SU-DHL-6 (cell line): ENCODE measurements at regions not wholly inside any gene's neighbourhood (a gene's known extent, or its start where the extent isn't known, plus 50 kb on each side); places are given as distances from the start of the nearest gene placed in this dataset.

Experiments
- H2AFZ ChIP-seq: fragments of 200-600 bp; sonication (generic); 2 replicates; pipeline ENCODE4 v1.6.1; 2014; ENCODE audit warnings: low read depth, mild to moderate bottlenecking, moderate library complexity, mixed read lengths, antibody characterized with exemption, low read length; ENCODE audit not compliant: severe bottlenecking
- H3F3A ChIP-seq: fragments of 200-600 bp; shearing (Covaris generic); 2 replicates; pipeline ENCODE4 v1.6.0; 2016; ENCODE audit warnings: antibody characterized with exemption, mild to moderate bottlenecking; ENCODE audit not compliant: insufficient read depth
- H3K27ac ChIP-seq: fragments of 200-600 bp; sonication (generic); 2 replicates; pipeline ENCODE4 v1.5.1; 2016; ENCODE audit warnings: low read depth, mild to moderate bottlenecking, low read length, moderate library complexity, mixed read lengths
- H3K27me3 ChIP-seq: fragments of 200-600 bp; sonication (generic), shearing (Covaris generic); 2 replicates; pipeline ENCODE4 v1.6.0; 2014; ENCODE audit warnings: mild to moderate bottlenecking, low read length
- H3K36me3 ChIP-seq: fragments of 200-600 bp; sonication (generic); 2 replicates; pipeline ENCODE4 v1.6.1; 2014; ENCODE audit warnings: mild to moderate bottlenecking, low read length, mixed read lengths
- H3K4me2 ChIP-seq: fragments of 300-600, 200-600 bp; shearing (Covaris generic), sonication (generic); 2 replicates; pipeline ENCODE4 v1.6.0; 2014; ENCODE audit warnings: low read length, low read depth, mild to moderate bottlenecking; ENCODE audit not compliant: poor library complexity, severe bottlenecking
- H3K4me3 ChIP-seq: fragments of 200-600 bp; sonication (generic); 2 replicates; pipeline ENCODE4 v1.5.1; 2014; ENCODE audit warnings: antibody characterized with exemption, low read length, mild to moderate bottlenecking, mixed read lengths; ENCODE audit not compliant: insufficient read depth, poor library complexity, severe bottlenecking
- H3K79me2 ChIP-seq: fragments of 200-600 bp; sonication (generic); 2 replicates; pipeline ENCODE4 v1.6.1; 2014; ENCODE audit warnings: mild to moderate bottlenecking, low read length, moderate library complexity; ENCODE audit not compliant: insufficient read depth
- H3K9ac ChIP-seq: fragments of 200-600 bp; sonication (generic); 2 replicates; pipeline ENCODE4 v1.7.0; 2014; ENCODE audit warnings: mild to moderate bottlenecking, low read length
- H3K9me2 ChIP-seq: fragments of 200-600 bp; sonication (generic); replicated peaks from 2 replicates; pipeline ENCODE4 v1.6.1; 2014; ENCODE audit warnings: low read length; ENCODE audit not compliant: insufficient read depth
- H3K9me3 ChIP-seq: fragments of 200-600 bp; sonication (generic); 2 replicates; pipeline ENCODE4 v1.6.1; 2014; ENCODE audit warnings: low read length, mixed read lengths; ENCODE audit not compliant: insufficient read depth
- H4K20me1 ChIP-seq: fragments of 200-600 bp; sonication (generic); 2 replicates; pipeline ENCODE4 v1.6.1; 2014; ENCODE audit warnings: low read depth, mild to moderate bottlenecking, antibody characterized with exemption, low read length, moderate library complexity, mixed read lengths
- EZH2phosphoT487 ChIP-seq: fragments of 200-600 bp; sonication (generic), shearing (Covaris generic); conservative IDR thresholded peaks from 2 replicates; pipeline ENCODE4 v1.6.1; 2018; ENCODE audit warnings: mild to moderate bottlenecking, antibody characterized with exemption, low read length, moderate library complexity, mixed read lengths
- TF ChIP-seq, protein P1 (sequence below): fragments of 200-600 bp; sonication (generic); IDR thresholded peaks from one replicate; pipeline ENCODE4 v1.5.1; 2017; ENCODE audit warnings: antibody characterized with exemption, mild to moderate bottlenecking, low read length, moderate library complexity; ENCODE audit not compliant: insufficient read depth, poor library complexity, severe bottlenecking

DNA sequence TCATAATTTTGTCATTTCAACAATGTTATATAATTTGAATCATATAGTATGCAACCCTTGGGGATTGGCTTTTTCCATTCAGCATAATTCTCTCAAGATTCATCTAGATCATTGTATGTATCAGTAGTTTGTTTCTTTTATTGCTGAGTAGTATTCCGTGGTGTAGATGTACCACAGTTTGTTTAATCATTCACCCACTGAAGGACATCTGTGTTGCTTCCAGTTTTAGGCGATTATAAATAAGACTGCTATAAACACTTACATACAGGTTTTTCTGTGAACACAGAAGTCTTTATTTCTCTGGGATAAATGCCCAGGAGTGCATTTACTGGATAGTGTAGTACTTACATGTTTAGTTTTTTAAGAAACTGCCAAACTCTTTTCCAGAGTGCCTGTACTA lies 374.1 kb downstream of the DEPDC1B start:
- H3K9me3 ChIP-seq: no peaks in the 10 kb centered on the region
- no peaks in the 10 kb centered on the region for H3F3A ChIP-seq
- H3K79me2 ChIP-seq: no peaks in the 10 kb centered on the region
- H3K9me2 ChIP-seq: no peaks in the 10 kb centered on the region; the same call in none of the 2 replicates
- no peak overlapping the region for H3K4me3 ChIP-seq
- H3K36me3 ChIP-seq: no peaks in the 10 kb centered on the region
- no peaks in the 10 kb centered on the region for H3K27me3 ChIP-seq
- no peak overlapping the region for H3K4me2 ChIP-seq
- H2AFZ ChIP-seq: no peak overlapping the region
- H3K27ac ChIP-seq: no peak overlapping the region
- TF ChIP-seq, protein P1, sequence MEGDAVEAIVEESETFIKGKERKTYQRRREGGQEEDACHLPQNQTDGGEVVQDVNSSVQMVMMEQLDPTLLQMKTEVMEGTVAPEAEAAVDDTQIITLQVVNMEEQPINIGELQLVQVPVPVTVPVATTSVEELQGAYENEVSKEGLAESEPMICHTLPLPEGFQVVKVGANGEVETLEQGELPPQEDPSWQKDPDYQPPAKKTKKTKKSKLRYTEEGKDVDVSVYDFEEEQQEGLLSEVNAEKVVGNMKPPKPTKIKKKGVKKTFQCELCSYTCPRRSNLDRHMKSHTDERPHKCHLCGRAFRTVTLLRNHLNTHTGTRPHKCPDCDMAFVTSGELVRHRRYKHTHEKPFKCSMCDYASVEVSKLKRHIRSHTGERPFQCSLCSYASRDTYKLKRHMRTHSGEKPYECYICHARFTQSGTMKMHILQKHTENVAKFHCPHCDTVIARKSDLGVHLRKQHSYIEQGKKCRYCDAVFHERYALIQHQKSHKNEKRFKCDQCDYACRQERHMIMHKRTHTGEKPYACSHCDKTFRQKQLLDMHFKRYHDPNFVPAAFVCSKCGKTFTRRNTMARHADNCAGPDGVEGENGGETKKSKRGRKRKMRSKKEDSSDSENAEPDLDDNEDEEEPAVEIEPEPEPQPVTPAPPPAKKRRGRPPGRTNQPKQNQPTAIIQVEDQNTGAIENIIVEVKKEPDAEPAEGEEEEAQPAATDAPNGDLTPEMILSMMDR: no peak
- no peak for TF ChIP-seq EZH2phosphoT487
- no peaks in the 10 kb centered on the region for H4K20me1 ChIP-seq
- no peak overlapping the region for H3K9ac ChIP-seq

DNA sequence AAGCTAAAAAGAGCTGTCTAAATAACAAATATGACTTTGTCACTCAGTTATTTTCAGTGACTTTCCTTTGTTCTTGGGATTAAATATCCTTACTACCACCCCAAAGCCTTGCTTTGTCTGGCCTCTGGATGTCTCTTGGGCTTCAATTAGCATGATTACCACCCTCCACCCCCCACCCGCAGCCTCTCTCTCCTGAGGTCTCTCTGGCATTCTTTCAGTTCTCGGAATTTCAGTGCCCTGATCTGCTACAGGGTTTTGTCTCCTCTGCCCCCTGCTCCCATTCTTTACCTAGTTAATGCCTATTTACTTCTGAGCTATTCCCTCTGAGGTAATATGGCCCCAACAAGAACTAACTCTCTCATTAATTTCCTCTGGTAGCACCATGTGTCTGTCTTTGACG lies 376.4 kb downstream of the DEPDC1B start:
- no peaks in the 10 kb centered on the region for H3K9me3 ChIP-seq
- no peak overlapping the region for H2AFZ ChIP-seq
- H3K27ac ChIP-seq: no peak overlapping the region
- no peaks in the 10 kb centered on the region; the same call in 1 of the 2 replicates for H3K9me2 ChIP-seq
- H4K20me1 ChIP-seq: no peaks in the 10 kb centered on the region
- no peak overlapping the region for H3K9ac ChIP-seq
- no peaks in the 10 kb centered on the region for H3F3A ChIP-seq
- no peak overlapping the region for H3K4me3 ChIP-seq
- H3K36me3 ChIP-seq: no peaks in the 10 kb centered on the region
- no peaks in the 10 kb centered on the region for H3K79me2 ChIP-seq
- no peak overlapping the region for H3K4me2 ChIP-seq
- no peaks in the 10 kb centered on the region for H3K27me3 ChIP-seq
- TF ChIP-seq EZH2phosphoT487: no peak
- TF ChIP-seq, protein P1: no peak

DNA sequence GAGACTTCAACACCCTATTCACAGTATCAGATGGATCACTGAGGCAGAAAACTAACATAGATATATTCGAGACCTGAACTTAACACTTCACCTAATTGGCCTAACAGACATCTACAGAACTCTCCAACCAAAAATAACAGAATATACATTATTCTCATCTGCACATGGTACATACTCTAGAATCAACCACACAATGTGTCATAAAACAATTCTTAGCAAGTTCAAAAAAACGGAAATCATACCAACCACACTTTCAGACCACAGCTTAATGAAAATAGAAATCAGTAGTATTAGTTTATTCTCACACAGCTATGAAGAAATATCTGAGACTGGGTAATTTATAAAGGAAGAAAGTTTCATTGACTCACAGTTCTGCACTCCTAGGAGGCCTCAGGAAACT lies 387.9 kb downstream of the DEPDC1B start:
- Histone ChIP-seq H3K4me2 (no peak overlapping the region), H3K9me2 (no peaks in the 10 kb centered on the region), H3K9me3 (no peaks in the 10 kb centered on the region), H3F3A (no peaks in the 10 kb centered on the region), H3K27me3 (no peaks in the 10 kb centered on the region), H3K4me3 (no peak overlapping the region), H2AFZ (no peak overlapping the region), H4K20me1 (no peaks in the 10 kb centered on the region), H3K36me3 (no peaks in the 10 kb centered on the region), H3K79me2 (no peaks in the 10 kb centered on the region), H3K27ac (no peak overlapping the region), H3K9ac (no peak overlapping the region)
- TF ChIP-seq, protein P1: no peak
- TF ChIP-seq EZH2phosphoT487: no peak

DNA sequence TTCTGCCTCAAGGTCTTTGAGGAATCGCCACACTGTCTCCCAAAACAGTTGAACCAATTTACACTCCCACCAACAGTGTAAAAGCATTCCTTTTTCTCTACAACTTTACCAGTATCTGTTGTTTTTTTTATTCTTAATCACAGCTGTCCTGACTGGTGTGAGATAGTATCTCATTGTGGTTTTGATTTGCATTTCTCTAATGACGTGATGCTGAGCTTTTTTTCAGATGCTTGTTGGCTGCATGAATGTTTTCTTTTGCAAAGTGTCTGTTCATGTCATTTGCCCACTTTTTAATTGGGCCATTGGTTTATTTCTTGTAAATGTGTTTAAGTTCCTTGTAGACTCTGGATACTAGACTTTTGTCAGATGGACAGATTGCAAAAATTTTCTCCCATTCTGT lies 400.0 kb downstream of the DEPDC1B start:
- Histone ChIP-seq H4K20me1 (no peaks in the 10 kb centered on the region), H3K4me2 (no peak overlapping the region), H3K27ac (no peak overlapping the region), H2AFZ (no peak overlapping the region), H3K79me2 (no peaks in the 10 kb centered on the region), H3K27me3 (no peaks in the 10 kb centered on the region), H3F3A (no peaks in the 10 kb centered on the region), H3K36me3 (no peaks in the 10 kb centered on the region), H3K9me3 (no peaks in the 10 kb centered on the region), H3K9ac (no peak overlapping the region), H3K4me3 (no peak overlapping the region), H3K9me2 (no peaks in the 10 kb centered on the region)
- TF ChIP-seq EZH2phosphoT487: no peak
- TF ChIP-seq, protein P1: no peak
